ENCODE measurements at regions not wholly inside any gene's neighbourhood (a gene's known extent, or its start where the extent isn't known, plus 50 kb on each side); places are given as distances from the start of the nearest gene placed in this dataset.
"Not testable (repeated sequence)": the region's sequence is repeated elsewhere in the genome, so short reads cannot be mapped to it uniquely, and the experiment has no call there.

DNA sequence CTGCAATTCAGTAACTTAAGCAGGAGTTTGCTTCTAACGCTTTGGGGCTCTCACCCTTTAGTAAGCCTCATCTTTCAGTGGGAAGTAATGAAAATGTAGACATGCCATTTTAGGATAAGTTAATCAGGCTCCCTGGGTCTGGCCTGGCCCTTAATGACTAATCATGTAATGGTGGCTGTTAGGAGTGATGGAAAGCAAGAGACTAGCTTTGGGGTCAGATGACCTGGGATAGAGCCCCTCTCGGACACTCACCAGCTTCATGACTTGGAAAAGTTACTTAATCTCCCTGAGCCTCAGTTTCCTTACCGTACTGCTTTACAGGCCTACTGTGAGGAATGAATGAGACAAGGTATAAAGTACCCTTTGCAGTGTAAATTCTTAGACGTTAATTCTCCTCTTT is 194.4 kb downstream of the LPIN1 start:
- Histone ChIP-seq H3K9me3 (ENCODE audit: control insufficient read depth, low read length) (no peaks in the 10 kb centered on the region), H3K9ac (ENCODE audit: low read length) (no peak overlapping the region), H3K36me3 (ENCODE audit: control insufficient read depth, insufficient read depth, low read length, severe bottlenecking) (no peaks in the 10 kb centered on the region), H3K4me3 (ENCODE audit: low read length) (no peak overlapping the region), H3K4me1 (ENCODE audit: control insufficient read depth, insufficient read depth, low read length) (no peaks in the 10 kb centered on the region), H3K27me3 (replicated peaks; ENCODE audit: control insufficient read depth, insufficient read depth, low read length) (peaks cover 3% of the 10 kb centered on the region)
- no peak for DNase-seq (ENCODE audit: low read depth)

DNA sequence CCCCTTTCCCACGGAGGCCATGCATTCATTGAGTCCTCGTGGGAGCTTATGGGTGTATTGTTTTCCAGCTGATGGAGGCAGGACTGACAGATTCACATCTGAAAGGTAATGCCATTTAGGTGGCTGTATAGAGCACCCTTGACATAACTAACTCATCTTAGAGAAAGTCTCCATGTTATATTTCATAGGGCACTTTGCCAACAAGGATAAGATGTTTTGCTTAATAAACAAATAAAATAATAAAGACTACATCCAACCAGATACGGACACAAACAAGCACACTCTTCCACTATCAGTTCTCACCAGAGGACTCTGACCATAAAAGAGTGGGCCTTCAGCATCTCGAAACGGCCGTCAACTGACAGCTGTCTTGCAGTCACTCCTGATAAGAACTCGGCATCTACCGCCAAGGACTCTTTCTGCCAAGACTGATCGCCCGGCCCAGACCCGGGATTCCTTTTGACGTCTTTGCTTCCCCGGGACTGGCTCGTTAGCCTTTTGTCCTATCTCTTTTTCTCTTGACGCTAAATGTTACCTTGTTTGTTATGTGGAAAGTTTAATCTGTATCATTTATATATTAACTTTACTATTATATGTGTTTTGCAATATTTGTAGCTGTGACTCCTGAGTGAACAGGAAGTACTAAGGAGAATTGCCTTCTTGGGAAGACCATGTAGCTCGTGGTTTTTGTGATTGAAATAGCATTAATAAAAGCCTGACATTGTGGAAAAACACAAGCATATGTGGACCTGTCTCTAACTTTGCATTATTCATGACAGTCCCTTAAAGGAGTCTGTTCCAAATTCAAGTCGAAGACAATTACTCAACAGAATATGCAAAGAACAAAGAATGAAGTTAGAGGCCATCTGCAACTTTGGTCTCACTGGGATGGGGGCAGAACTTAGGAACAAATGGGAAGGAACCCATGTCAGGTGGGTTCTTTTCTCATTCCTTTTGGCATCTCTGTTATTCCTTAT is 195.1 kb downstream of the LPIN1 start:
- no peak overlapping the region for H3K9ac ChIP-seq (ENCODE audit: low read length)
- no peak for DNase-seq (ENCODE audit: low read depth)
- peaks cover 3% of the 10 kb centered on the region for H3K27me3 ChIP-seq (replicated peaks; ENCODE audit: control insufficient read depth, insufficient read depth, low read length)
- H3K4me1 ChIP-seq (ENCODE audit: control insufficient read depth, insufficient read depth, low read length): no peaks in the 10 kb centered on the region
- H3K4me3 ChIP-seq (ENCODE audit: low read length): no peak overlapping the region
- H3K9me3 ChIP-seq (ENCODE audit: control insufficient read depth, low read length): no peaks in the 10 kb centered on the region
- H3K36me3 ChIP-seq (ENCODE audit: control insufficient read depth, insufficient read depth, low read length, severe bottlenecking): no peaks in the 10 kb centered on the region

DNA sequence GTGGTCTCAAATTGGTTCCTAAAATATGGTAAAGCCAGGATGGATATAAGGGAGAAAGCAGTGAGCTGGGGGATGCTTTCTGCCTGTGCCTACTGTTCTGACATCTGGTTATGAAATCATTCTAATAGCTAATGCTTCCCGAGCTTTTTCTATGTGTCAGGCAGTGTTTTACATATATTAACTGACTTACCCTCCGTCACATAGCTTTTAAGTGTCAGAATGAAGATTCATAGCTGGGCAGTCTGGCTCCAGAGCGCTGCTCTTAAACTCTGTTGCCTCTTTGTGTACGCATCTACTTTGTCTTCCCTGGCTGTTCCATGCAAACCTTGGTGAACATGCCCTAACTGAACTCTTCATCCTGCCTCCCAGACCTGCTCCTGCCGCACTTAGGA is 195.7 kb downstream of the LPIN1 start:
- no peaks in the 10 kb centered on the region for H3K36me3 ChIP-seq (ENCODE audit: control insufficient read depth, insufficient read depth, low read length, severe bottlenecking)
- DNase-seq (ENCODE audit: low read depth): no peak
- no peaks in the 10 kb centered on the region for H3K9me3 ChIP-seq (ENCODE audit: control insufficient read depth, low read length)
- H3K27me3 ChIP-seq (replicated peaks; ENCODE audit: control insufficient read depth, insufficient read depth, low read length): peaks cover 3% of the 10 kb centered on the region
- no peaks in the 10 kb centered on the region for H3K4me1 ChIP-seq (ENCODE audit: control insufficient read depth, insufficient read depth, low read length)
- no peak overlapping the region for H3K4me3 ChIP-seq (ENCODE audit: low read length)
- no peak overlapping the region for H3K9ac ChIP-seq (ENCODE audit: low read length)

DNA sequence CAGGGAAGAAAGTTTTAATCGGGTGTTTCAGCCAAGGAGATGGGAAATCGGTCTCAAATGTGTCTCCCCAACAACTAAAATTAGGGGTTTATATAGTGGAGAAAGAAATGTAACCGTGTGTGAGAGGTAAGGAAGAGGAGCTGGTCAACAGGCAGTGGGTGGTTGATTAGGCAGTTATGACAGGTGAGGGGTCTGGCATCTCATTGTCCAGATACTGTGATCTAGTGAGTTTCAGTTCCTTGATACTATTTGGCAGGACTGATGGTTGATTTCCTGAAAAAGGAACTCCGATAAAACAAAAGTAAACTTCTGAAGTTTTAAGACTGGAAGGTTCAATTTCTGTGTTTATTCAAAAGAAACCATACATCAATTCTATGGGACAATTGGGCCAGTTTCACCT is 197.9 kb downstream of the LPIN1 start:
- no peaks in the 10 kb centered on the region for H3K36me3 ChIP-seq (ENCODE audit: control insufficient read depth, insufficient read depth, low read length, severe bottlenecking)
- no peak for DNase-seq (ENCODE audit: low read depth)
- no peak overlapping the region for H3K4me3 ChIP-seq (ENCODE audit: low read length)
- no peaks in the 10 kb centered on the region for H3K9me3 ChIP-seq (ENCODE audit: control insufficient read depth, low read length)
- no peak overlapping the region for H3K9ac ChIP-seq (ENCODE audit: low read length)
- H3K4me1 ChIP-seq (ENCODE audit: control insufficient read depth, insufficient read depth, low read length): no peaks in the 10 kb centered on the region
- H3K27me3 ChIP-seq (replicated peaks; ENCODE audit: control insufficient read depth, insufficient read depth, low read length): peaks cover 3% of the 10 kb centered on the region

DNA sequence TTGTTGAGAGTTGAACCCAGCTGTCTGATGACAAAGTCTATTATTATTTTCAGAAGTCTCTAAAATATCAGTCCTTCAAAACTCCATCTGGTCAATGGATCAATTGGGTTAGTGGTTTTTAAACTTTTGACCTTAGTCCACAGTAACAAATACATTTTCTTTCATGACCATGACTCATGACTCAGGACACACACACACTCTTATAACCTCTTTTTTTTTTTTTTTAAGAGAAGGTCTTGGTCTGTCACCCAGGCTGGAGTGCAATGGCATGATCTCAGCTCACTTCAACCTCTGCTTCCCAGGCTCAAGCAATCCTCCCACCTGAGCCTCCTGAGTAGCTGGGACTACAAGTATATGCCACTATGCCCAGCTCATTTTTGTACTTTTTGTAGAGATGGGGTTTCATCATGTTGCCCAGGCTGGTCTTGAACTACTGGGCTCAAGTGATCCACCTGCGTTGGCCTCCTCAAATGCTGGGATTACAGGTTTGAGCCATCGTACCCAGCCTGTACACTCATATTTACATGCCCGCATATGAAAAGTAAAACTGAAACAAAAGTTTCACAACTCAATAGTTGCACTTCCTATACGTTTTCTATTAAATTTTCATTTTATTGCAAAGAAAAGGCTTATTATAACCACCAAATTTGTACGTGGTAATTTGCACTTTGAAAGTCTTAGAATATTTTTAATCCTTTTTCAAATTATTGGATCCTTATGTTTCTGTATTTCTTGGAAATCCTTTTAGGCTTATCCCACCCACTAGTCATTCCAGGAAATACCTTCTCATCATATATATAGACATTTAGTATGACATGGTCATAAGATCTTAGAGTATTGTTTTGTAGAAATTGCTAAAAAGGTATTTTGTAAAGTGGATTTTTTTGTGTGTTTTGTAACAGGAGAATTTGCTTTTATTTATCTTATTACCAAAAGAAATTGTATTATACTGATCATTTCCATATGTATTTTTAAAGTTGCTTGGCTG is 199.0 kb downstream of the LPIN1 start:
- Histone ChIP-seq H3K36me3 (ENCODE audit: control insufficient read depth, insufficient read depth, low read length, severe bottlenecking) (no peaks in the 10 kb centered on the region), H3K4me3 (ENCODE audit: low read length) (no peak overlapping the region), H3K9ac (ENCODE audit: low read length) (no peak overlapping the region), H3K27me3 (replicated peaks; ENCODE audit: control insufficient read depth, insufficient read depth, low read length) (peaks cover 3% of the 10 kb centered on the region), H3K4me1 (ENCODE audit: control insufficient read depth, insufficient read depth, low read length) (no peaks in the 10 kb centered on the region), H3K9me3 (ENCODE audit: control insufficient read depth, low read length) (no peaks in the 10 kb centered on the region)
- no peak for DNase-seq (ENCODE audit: low read depth)

DNA sequence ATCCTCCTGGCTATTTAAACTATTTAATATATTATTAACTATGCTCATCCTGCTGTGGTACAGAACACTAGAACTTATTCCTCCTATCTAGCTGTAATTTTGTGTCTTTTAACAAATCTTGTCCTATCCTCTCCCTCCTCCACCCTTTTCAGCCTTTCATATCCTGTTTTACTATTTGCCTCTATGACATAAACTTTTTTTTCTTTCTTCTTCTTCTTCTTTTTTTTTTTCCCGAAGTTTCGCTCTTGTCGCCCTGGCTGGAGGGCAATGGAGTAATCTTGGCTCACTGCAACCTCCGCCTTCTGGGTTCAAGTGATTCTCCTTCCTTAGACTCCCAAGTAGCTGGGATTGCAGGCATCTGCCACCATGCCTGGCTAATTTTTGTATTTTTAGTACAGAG is 201.5 kb downstream of the LPIN1 start:
- H3K4me3 ChIP-seq (ENCODE audit: low read length): no peak overlapping the region
- no peaks in the 10 kb centered on the region for H3K27me3 ChIP-seq (replicated peaks; ENCODE audit: control insufficient read depth, insufficient read depth, low read length)
- no peaks in the 10 kb centered on the region for H3K36me3 ChIP-seq (ENCODE audit: control insufficient read depth, insufficient read depth, low read length, severe bottlenecking)
- H3K4me1 ChIP-seq (ENCODE audit: control insufficient read depth, insufficient read depth, low read length): no peaks in the 10 kb centered on the region
- no peak overlapping the region for H3K9ac ChIP-seq (ENCODE audit: low read length)
- H3K9me3 ChIP-seq (ENCODE audit: control insufficient read depth, low read length): no peaks in the 10 kb centered on the region
- no peak for DNase-seq (ENCODE audit: low read depth)

DNA sequence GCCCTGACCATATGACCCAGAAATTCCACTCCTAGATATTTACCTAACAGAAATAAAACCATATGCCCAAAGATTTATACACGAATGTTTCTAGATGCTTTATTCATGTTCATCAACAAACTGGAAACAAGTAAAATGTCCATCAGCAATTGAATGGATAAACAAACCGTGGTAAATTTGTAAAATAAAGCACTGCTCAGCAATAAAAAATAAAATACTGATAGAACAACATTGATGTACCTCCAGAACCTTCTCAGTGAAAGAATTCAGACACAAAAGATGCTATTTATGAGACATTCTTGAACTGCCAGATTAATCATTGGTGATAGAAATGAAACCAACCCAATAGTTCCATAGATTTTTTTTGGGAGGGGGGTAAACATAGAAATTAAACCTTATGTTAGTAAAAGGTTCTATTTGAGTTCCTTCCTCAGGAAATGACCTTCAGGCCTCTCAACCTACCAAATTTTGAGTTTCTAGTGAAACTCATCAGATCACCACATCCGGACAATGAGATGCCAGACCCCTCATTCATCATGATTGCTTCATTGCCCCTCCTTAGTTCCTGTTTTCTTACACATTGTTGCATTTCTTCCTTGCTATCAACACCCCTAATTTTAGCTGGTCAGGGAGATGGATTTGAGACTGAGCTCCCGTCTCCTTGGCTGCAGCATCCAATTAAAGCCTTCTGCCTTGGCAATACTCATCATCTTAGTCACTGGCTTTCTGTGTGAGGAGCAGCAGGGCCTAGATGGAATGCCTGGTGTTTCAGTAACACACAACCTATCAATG is 203.5 kb downstream of the LPIN1 start:
- Histone ChIP-seq H3K36me3 (ENCODE audit: control insufficient read depth, insufficient read depth, low read length, severe bottlenecking) (no peaks in the 10 kb centered on the region), H3K4me3 (ENCODE audit: low read length) (no peak overlapping the region), H3K4me1 (ENCODE audit: control insufficient read depth, insufficient read depth, low read length) (no peaks in the 10 kb centered on the region), H3K9me3 (ENCODE audit: control insufficient read depth, low read length) (no peaks in the 10 kb centered on the region), H3K27me3 (replicated peaks; ENCODE audit: control insufficient read depth, insufficient read depth, low read length) (no peaks in the 10 kb centered on the region), H3K9ac (ENCODE audit: low read length) (no peak overlapping the region)
- DNase-seq (ENCODE audit: low read depth): peak; percentile 17

DNA sequence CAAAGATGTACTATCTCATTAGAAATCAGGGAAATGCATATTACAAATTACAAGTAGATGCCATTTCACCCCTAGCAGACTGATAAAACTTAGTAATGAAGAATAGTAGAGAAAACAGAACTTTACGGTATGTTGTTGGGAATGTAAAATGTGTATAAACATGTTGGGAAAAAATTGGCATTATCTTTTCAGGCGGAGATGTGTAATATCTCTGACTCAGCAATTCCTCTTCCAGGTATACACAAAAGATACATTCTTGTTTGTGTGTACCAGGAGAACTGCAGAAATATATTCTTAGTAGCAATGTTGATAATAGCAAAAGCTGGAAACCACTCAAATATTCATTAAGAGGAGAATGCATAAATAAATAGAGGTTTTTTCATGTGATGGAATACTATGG is 204.5 kb downstream of the LPIN1 start:
- Histone ChIP-seq H3K9me3 (ENCODE audit: control insufficient read depth, low read length) (no peaks in the 10 kb centered on the region), H3K36me3 (ENCODE audit: control insufficient read depth, insufficient read depth, low read length, severe bottlenecking) (no peaks in the 10 kb centered on the region), H3K4me3 (ENCODE audit: low read length) (no peak overlapping the region), H3K9ac (ENCODE audit: low read length) (no peak overlapping the region), H3K4me1 (ENCODE audit: control insufficient read depth, insufficient read depth, low read length) (peaks cover 6% of the 10 kb centered on the region), H3K27me3 (replicated peaks; ENCODE audit: control insufficient read depth, insufficient read depth, low read length) (no peaks in the 10 kb centered on the region)
- no peak for DNase-seq (ENCODE audit: low read depth)

DNA sequence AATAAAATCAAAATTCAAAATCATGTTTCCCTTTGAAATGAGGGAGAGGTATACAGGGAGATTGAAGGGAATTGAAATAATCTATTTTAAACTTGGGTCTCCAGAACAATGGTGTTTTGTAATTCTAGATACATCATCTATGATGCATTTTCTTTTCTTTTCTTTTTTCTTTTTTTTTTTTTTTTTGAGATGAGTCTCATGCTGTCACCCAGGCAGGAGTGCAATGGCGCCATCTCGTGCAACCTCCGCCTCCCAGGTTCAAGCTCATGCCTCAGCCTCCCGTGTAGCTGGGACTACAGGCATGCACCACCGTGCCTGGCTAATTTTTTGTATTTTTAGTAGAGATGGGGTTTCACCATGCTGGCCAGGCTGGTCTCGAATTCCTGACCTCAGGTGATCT is 205.1 kb downstream of the LPIN1 start:
- not testable (repeated sequence) for H3K4me1 ChIP-seq (ENCODE audit: control insufficient read depth, insufficient read depth, low read length); H3K4me3 ChIP-seq (ENCODE audit: low read length); H3K36me3 ChIP-seq (ENCODE audit: control insufficient read depth, insufficient read depth, low read length, severe bottlenecking); H3K9ac ChIP-seq (ENCODE audit: low read length); H3K27me3 ChIP-seq (replicated peaks; ENCODE audit: control insufficient read depth, insufficient read depth, low read length); H3K9me3 ChIP-seq (ENCODE audit: control insufficient read depth, low read length); DNase-seq (ENCODE audit: low read depth)

DNA sequence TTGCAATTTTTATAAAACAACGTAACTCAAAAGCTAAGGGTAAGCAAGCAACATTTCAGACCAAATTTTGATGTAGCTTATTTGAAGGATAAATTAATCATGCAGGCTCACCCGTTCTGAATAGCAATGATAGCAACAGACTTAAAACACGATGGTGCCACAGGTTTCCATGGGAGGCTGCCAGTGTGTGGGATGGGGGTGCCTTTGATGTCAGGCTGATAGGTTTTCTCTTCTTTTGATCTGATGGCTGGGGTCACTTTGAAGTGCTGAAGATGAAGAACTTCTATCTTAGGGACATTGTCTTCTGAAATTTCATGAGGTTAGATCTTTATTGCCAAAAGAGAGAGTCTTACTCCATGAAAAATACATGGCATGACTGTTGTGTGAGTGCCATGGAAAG is 206.8 kb downstream of the LPIN1 start:
- peaks cover 5% of the 10 kb centered on the region for H3K27me3 ChIP-seq (replicated peaks; ENCODE audit: control insufficient read depth, insufficient read depth, low read length)
- H3K4me1 ChIP-seq (ENCODE audit: control insufficient read depth, insufficient read depth, low read length): peaks cover 8% of the 10 kb centered on the region
- no peak overlapping the region for H3K4me3 ChIP-seq (ENCODE audit: low read length)
- H3K9ac ChIP-seq (ENCODE audit: low read length): no peak overlapping the region
- H3K9me3 ChIP-seq (ENCODE audit: control insufficient read depth, low read length): no peaks in the 10 kb centered on the region
- no peaks in the 10 kb centered on the region for H3K36me3 ChIP-seq (ENCODE audit: control insufficient read depth, insufficient read depth, low read length, severe bottlenecking)
- DNase-seq (ENCODE audit: low read depth): no peak

Measured in adipocyte (in vitro differentiated cells).